OCI-LY3 (cell line): ENCODE measurements at regions not wholly inside any gene's neighbourhood (a gene's known extent, or its start where the extent isn't known, plus 50 kb on each side); places are given as distances from the start of the nearest gene placed in this dataset.

ENCODE experiments used
- EZH2phosphoT487 ChIP-seq: fragments of 200-600 bp; shearing (Covaris generic); IDR thresholded peaks from 2 replicates; pipeline ENCODE4 v1.6.1; 2018; ENCODE audit warnings: antibody characterized with exemption, mixed run types, low read depth
- TF ChIP-seq, protein P1 (sequence below): fragments of 200-600, 300-600 bp; sonication (generic); IDR thresholded peaks from 2 replicates; pipeline ENCODE4 v1.5.1; 2014; ENCODE audit warnings: antibody characterized with exemption, low read length, low read depth

- TF ChIP-seq, protein P1, sequence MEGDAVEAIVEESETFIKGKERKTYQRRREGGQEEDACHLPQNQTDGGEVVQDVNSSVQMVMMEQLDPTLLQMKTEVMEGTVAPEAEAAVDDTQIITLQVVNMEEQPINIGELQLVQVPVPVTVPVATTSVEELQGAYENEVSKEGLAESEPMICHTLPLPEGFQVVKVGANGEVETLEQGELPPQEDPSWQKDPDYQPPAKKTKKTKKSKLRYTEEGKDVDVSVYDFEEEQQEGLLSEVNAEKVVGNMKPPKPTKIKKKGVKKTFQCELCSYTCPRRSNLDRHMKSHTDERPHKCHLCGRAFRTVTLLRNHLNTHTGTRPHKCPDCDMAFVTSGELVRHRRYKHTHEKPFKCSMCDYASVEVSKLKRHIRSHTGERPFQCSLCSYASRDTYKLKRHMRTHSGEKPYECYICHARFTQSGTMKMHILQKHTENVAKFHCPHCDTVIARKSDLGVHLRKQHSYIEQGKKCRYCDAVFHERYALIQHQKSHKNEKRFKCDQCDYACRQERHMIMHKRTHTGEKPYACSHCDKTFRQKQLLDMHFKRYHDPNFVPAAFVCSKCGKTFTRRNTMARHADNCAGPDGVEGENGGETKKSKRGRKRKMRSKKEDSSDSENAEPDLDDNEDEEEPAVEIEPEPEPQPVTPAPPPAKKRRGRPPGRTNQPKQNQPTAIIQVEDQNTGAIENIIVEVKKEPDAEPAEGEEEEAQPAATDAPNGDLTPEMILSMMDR: no peak
- TF ChIP-seq EZH2phosphoT487: no peak
Observed at GRCh38 chr3:113057117-113057516, 66.3 kb downstream of the GTPBP8 start.
